GM19240 (cell line): ENCODE measurements at regions not wholly inside any gene's neighbourhood (a gene's known extent, or its start where the extent isn't known, plus 50 kb on each side); places are given as distances from the start of the nearest gene placed in this dataset.

Source experiments
- DNase-seq: peaks from one replicate; pipeline ENCODE4 v3.0.0; 2011; ENCODE audit warnings: low spot score; ENCODE audit not compliant: insufficient read length

DNA sequence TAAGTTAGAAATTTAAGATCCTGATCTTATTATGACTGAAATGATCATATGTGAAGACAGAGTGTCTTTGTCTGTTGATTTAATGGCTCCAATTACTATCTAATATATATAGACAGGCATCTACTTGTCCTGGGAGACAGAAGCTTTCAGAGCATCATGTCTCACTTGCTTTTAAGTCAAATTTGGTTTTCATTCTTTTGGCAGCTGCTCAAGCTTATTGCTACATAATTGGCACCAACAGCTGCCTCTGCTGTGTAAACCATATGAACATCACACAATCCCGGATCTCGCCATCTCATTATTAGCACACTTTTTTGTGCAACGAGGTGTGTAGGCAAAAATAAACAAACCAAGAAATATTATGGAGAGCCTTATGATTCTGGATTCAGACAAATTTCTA is 1717.9 kb downstream of the EFNA5 start:
- DNase-seq, result no peak

- DNase-seq, result no peak
These were observed 1723.3 kb downstream of the EFNA5 start for GRCh38 chr5:105947461-105947860.

DNA sequence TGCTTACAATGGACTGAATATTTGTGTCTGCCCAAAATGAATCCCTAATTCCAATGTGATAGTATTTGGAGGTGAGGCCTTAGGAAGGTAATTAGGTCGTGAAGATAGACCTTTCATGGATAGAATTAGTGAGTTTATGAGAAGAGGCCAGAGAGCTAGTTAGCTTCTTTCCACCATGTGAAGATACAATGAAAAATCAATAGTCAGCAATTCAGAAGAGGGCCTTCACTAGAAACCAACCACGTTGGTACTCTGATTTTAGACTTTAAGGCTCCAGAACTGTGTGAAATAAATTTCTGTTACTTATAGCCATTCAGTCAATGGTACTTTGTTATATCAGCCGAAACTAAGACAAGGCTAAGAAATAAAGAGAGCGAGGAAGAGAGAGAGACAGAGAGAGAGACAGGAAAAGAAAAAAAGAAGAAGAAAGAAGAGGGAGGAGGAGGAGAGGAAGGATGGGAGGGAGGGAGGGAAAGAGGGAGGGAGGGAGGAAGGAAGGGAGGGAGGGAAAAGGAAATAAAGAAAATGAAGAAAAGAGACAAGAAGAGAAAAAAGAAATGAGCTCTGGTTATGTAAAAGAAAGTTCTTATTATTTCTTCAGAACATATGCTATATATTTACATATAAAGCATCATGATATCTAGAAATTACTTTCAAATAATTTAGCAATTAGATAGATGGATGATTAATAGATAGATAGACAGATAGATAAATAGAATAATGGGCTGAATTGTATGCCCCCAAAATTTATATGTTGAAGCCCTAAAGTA is 1725.3 kb downstream of the EFNA5 start:
- no peak for DNase-seq

DNA sequence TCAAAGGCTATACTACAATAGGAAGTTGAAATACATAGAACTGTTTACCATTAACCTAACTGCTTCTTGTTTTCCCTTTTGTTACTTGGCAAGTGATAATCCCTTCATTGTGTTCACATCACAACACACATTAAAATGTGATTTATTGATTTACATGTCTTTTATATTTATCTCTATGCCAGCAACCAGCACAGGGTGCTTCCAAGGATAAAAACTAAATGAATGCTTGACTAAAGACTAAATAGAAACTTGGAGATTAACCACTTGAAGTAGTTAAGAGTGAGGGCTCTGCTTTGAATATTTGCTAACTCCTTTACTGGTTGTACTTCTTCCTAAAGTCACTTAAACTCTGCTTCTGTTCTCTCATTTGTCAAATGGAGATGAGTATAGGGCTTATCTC is 1730.6 kb downstream of the EFNA5 start:
- DNase-seq, result no peak

DNA sequence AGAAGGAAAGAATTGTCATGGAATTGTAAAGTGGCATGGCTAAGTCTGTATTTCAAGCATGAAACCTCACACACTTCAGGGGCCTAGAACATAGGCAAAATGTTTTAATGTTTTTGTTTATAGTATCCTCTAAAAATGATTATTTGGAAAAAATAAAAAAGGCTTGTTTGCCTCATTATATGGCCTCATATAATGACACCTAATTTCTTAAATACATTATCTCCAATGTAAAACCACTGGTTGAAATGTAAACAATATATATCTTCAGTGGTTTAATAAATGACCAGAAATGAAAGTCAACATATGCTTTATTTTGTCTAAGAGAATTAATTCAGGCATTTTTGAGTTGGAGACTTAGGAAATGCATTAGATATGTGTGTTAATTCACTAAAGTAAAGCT is 1736.6 kb downstream of the EFNA5 start:
- DNase-seq, result no peak

DNA sequence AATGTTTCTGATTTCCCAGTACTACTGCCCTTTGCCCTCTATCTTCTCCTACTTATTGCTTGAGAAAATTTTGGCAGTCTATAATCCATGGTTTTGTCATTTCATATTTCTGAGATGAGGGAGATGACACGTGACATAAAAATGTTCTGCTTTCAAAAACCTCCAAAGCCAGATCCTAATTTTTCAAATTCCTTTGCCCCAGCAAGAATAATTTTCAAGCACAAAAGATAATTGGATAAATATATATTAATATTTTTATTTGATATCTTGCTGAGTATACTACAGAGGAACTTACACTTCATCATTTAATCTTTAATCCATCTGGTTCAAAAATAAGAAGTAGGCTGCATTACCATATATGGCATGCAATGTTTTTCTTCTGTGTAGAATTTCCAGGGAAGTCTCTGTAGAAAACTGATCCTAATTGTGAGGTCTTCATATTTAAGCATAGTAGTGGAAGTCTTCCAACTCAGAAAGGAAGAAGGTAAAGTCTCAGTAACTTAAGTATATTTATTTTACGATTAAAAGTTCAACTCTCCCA is 1738.8 kb downstream of the EFNA5 start:
- no peak for DNase-seq

GRCh38 chr5:105929858-105930257 is 1740.9 kb downstream of the EFNA5 start:
- DNase-seq, result no peak

DNA sequence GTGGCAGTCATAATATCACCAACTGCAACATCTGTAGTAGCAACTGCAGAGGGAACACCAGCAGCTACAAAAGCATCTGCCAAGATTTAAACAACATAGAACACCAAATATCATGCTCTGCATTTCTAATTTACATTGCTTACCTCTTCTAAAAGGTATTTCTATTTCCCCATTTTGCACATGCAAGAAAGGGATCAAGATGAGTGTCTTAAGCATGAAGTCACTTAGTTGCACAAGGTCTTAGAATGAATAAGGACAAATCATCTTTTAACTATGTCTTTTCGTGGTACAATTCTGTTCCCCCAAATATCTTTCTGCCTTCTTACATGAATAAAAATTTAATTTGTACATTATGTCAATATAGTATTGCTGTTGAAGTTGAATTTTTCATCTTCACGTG is 1746.4 kb downstream of the EFNA5 start:
- no peak for DNase-seq

GRCh38 chr5:105922574-105922973 is 1748.2 kb downstream of the EFNA5 start:
- no peak for DNase-seq

GRCh38 chr5:105922080-105922479 is 1748.7 kb downstream of the EFNA5 start:
- no peak for DNase-seq

DNA sequence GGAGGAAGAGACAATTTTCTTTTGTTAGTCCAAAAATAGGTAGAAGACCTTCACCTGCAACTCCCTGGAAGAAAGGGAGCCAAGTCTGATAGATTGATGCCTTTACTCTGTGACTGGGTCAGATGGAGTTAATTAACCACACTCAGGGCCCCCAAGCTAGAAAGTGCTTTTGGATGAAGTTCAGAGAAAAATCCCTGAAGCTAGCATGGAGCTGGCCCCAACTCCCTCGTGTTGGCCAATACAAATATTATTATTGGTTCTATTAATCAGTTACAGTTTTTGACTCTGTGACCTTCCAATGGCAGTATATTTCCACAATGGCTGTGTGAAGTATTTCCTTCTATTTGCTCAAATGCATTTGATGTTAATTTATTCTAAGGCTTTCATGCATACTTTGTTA is 1753.5 kb downstream of the EFNA5 start:
- no peak for DNase-seq

DNA sequence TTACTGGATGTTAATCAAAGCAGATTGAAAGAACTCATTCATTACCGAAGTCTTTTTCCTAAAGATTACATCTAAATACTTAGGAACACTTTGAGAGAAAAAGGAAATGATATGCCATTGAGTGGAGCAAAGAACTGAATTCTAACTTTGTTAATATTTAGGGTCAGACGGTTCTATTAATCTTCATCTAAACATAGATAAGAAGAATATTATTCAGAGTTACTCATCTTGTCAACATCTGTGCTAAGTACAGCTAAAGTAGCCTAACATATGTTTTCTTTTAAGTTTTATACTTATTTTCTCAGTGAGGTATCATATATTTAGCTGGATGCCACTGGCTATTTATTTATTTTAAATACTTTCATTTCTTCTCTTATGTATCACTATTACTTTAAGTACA is 1763.7 kb downstream of the EFNA5 start:
- DNase-seq, result no peak

- no peak for DNase-seq
These were observed 1765.3 kb downstream of the EFNA5 start for GRCh38 chr5:105905392-105905791.

- DNase-seq, result no peak
These were observed 1767.7 kb downstream of the EFNA5 start for GRCh38 chr5:105903069-105903468.

DNA sequence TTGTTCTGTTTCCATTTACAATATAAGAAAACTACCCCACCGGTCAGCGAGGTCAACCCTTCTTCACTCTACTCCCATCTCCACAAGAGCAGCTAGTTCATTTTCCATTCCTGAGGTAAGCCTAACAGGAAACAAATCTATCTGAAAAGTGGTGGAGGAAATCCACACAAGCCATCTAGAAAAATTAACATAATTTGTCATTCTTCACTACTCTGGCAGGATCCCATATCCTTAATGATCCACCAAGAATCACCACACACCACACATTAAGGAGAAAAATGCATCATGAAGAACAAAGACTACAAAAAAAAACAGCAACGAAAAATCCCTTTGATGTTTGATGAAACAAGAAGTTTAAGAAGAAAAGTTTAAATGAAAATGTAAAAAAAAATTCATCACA is 1771.0 kb downstream of the EFNA5 start:
- DNase-seq, result no peak

GRCh38 chr5:105898183-105898582 is 1772.6 kb downstream of the EFNA5 start:
- no peak for DNase-seq

DNA sequence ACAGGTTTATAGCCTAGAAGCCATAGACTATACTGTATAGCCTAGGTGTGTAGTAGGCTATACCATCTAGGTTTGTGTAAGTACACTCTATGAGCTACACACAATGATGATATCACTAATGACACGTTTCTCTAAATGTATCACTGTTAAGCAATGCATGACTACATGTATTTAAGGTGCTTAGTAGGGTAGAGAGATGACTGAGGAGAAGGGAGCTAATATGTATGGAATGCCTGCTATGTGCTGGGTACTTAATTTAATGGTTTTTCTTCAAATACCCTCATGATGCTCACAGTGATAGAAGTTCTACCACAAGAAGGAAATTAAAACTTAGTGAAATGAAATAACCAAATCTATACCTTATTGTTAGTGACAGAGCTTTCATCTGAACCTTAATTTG is 1785.5 kb downstream of the EFNA5 start:
- DNase-seq, result no peak

GRCh38 chr5:105882956-105883481 is 1787.7 kb downstream of the EFNA5 start:
- no peak for DNase-seq

- DNase-seq, result no peak
These were observed 1792.3 kb downstream of the EFNA5 start for GRCh38 chr5:105878402-105878801.

DNA sequence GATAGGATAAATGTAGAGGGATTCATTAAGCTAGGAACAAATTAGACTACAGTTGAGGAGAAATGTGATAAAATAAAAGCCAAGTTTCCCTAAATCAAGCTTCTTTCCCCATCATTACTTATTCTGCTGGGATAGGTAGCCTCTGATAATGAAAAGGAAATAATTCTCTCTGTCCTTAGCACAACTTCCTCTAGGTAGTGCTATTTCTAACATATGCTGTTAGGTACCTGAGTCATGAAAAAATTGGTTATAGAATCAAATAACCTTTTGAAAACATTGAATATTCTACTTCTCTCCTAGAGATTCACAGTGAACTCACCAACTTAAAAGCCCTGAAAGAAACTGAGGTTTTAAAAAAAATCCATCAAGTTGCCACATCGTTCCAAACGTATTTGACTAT is 1793.1 kb downstream of the EFNA5 start:
- DNase-seq, result no peak

DNA sequence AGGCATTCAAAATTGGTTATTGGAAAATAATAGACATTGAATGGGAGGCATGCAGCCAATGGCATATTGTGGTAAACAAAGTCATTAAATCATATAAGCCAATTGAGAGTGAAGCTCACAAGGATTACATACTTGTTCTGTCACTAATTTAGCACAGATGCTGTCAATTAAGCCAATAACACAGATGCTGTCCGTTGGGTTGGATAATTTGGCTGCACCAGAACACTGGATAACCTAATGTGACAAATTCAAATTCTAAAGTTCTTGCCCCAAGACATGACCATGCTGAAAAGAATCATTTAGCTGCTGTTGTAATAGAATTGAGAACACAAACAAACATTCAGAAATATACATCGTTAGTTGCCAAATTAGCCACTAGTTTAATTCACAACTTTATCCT is 1796.4 kb downstream of the EFNA5 start:
- no peak for DNase-seq

DNA sequence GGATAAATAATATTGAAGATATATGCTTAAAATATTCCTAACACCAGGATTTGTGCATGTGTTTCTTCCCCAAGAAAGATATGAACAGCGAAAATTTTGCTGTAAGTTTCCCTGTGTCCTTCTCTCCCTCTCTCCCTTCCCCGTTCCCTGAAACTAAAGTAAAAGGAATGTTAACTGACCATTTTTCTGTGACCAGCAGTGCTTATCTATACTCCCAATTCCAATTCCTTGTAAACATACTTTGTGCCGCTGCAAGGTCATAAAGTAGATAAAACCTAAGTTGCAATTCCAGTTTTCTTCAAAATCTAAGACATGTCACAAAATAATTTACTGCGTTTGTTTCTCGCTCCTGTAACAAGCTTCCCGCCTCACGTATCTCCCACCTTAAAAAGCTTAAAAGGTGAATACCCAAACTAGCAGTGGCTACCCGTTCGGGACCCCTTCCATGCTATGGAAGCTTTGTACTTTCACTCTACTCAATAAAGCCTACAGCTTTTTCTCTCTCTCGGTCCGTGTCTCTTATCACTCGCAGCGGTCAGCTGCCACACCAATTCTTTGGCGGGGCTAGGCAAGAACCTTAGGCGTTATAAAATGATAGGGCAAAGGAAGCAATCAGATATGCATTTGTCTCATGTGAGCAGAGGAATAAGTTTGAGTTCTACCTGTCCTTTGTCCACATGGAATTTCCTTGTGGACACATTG is 1798.0 kb downstream of the EFNA5 start:
- no peak for DNase-seq
